ENCODE measurements at regions not wholly inside any gene's neighbourhood (a gene's known extent, or its start where the extent isn't known, plus 50 kb on each side); places are given as distances from the start of the nearest gene placed in this dataset.
"Not testable (repeated sequence)": the region's sequence is repeated elsewhere in the genome, so short reads cannot be mapped to it uniquely, and the experiment has no call there.

GRCh38 chr13:64626105-64626504, 2604.0 kb downstream of the PCDH9 start:
- DNase-seq: no peak

DNA sequence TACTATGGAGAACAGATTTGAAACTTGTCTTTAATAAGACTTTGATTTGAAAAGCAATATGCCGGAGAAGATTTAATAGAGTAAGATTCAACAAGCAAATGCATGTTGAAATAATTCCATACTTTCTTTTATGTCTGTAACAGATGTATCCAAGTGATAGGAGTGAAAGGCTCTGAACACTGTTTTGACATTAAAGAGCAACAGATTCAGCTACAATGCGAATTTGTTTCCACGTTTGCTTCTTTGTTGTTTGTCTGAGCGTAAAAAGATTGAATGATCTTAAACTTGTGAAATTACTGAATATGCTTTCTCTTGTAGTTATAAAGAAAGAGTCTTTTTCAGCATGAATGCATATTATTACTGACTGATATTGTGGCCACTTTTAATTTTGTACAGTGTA, 2612.9 kb downstream of the PCDH9 start:
- DNase-seq: no peak

- DNase-seq: no peak
Measured at GRCh38 chr13:64591971-64592370, 2638.2 kb downstream of the PCDH9 start.

GRCh38 chr13:64579331-64579730, 2650.8 kb downstream of the PCDH9 start:
- no peak for DNase-seq

DNA sequence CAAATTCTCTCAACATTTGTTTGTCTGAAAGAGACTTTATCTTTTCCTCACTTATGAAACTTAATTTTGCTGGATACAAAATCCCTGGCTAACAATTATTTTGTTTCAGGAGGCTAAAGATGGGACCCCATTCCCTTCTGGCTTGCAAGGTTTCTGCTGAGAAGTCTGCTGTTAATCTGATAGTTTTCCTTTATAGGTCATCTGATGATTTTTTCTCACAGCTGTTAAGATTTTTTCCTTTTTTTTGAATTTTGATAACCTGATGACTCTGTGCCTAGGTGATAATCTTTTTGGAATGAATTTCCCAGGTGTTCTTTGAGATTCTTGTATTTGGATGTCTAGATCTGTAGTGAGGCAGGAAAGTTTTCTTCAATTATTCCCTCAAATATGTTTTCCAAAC, 2661.4 kb downstream of the PCDH9 start:
- DNase-seq: no peak

- not testable (repeated sequence) for DNase-seq
Measured at GRCh38 chr13:64558031-64558430, 2672.1 kb downstream of the PCDH9 start.

GRCh38 chr13:64556376-64556775, 2673.8 kb downstream of the PCDH9 start:
- DNase-seq: no peak

- no peak for DNase-seq
Measured at GRCh38 chr13:64553411-64554129, 2676.6 kb downstream of the PCDH9 start.

- no peak for DNase-seq
Measured at GRCh38 chr13:64551755-64552154, 2678.4 kb downstream of the PCDH9 start.

DNA sequence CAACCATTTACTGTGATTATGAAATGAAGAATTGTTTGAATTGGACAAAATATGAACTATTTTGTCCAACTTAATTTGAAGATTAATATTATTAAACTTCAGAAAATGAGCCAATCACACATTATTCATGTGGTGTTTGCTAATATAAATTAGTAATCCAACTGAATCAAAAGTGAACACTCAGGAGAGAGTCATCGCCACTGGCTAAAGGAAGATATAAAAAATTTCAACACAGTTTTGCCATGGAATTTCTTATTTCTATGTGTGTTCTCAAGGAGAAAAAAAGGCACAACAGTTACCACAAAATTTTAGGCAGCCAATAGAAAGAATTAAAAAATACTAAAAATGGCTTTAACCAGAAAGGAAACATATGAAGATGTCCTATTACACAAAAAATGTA, 2683.8 kb downstream of the PCDH9 start:
- DNase-seq: no peak

GRCh38 chr13:64540976-64541375, 2689.2 kb downstream of the PCDH9 start:
- DNase-seq: no peak

DNA sequence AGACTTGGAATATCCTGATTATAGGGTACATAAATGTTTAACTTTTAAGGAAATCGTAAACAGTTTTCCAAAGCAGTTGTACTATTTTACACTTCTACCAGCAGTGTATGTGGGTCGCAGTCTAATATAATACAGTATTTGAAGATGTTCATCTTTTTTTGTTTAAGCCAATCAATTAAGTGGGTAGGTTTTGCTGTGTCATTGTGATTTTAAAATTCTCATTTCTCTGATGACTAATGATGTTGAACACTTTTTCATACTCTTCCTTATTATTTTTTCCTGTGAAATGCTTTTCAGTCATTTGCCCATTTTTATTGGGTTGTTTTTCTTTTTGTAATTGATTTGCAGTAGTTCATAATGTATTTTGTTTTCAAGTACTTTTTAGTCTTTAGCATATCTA, 2689.7 kb downstream of the PCDH9 start:
- no peak for DNase-seq

- DNase-seq: no peak
Measured at GRCh38 chr13:64538711-64539110, 2691.4 kb downstream of the PCDH9 start.

GRCh38 chr13:64534302-64534701, 2695.8 kb downstream of the PCDH9 start:
- DNase-seq: no peak

DNA sequence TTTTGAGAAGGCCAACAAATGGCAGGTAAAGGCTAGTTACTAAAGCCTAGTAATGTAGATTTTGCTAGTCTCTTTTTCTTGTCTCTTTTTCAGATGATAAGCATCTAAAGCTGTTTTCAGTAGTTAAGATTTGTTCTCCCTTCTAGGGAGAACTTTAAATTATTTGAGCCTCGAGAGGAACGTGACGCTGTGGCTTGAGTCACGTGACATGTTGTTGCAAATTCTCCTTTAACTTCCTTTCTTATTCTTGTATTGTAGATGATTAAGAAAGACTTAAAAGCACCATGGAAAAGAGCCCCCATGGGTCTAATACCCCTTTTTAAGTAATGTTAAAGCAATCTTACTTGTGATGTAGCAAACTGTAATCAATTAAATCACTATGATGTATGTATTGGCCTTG, 2698.7 kb downstream of the PCDH9 start:
- no peak for DNase-seq

- DNase-seq: no peak
Measured at GRCh38 chr13:64529874-64530485, 2700.2 kb downstream of the PCDH9 start.

- no peak for DNase-seq
Measured at GRCh38 chr13:64528838-64529237, 2701.3 kb downstream of the PCDH9 start.

DNA sequence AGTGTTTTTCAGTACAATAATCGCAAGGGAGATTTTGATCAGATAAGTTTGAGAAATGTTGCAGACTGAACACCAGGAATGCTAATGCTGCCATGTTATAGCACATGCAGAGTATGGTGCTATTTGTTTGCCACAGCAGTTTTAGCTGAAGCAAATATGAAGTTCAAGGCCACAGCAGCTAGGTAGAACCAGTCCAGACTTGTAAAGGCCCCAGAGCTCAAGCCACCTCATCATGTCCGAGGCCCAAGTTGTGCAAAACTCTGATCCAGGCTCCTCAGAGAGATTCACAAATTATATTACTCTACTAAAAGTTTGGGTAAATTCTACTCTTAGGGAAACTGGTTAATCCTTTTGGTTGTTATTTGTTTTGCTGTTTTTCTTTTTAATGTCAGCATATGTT, 2702.6 kb downstream of the PCDH9 start:
- DNase-seq: no peak

DNA sequence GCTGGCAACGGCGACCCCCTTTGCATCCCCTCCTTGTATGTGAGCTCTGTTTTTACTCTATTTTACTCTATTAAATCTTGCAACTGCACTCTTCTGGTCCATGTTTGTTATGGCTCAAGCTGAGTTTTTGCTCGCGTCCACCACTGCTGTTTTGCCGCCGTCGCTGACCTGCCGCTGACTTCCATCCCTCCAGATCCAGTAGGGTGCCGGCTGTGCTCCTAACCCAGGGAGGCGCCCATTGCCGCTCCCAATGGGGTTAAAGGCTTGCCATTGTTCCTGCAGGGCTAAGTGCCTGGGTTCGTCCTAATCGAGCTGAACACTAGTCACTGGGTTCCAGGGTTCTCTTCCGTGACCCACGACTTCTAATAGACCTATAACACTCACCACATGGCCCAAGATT, 2704.4 kb downstream of the PCDH9 start:
- no peak for DNase-seq

- DNase-seq: no peak
Measured at GRCh38 chr13:64510747-64511146, 2719.4 kb downstream of the PCDH9 start.

DNA sequence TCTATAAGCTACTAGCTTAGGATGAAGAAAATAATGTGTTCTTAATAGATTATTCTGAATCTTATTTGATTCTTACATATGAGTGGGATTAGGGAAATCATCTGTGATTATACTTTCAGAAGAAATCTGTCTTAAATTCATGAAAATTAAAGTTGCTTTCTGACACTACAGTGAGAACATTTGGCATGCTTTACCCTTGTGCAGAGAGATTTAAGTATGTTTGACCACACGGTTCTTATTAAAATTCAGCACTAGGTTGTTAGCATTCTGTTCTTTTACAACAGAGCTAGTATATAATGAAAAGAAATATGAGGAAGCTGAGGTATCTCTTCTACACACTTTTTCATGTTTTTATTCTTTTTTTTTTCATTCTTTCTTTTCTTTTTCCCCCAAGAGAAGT, 2723.9 kb downstream of the PCDH9 start:
- DNase-seq: no peak

GRCh38 chr13:64505336-64505910, 2724.7 kb downstream of the PCDH9 start:
- no peak for DNase-seq

DNA sequence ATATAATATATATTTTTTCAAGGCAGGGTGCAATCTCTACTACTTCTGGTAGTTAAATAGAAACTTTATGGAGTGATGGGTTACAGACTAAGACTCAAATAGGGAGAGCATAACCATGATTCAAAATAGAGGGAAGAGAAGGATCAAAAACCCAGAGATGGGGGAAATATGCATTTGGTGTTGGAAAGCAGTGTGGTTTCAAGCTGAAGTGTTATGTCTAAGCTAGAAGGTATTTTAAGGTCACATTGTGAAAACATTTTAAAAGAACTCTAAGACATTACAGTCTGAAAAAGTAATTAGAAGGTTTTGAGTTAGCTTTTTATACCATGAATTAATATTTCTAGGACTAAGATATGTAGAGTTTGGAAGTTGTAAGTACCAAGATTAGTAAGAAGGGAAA, 2741.4 kb downstream of the PCDH9 start:
- no peak for DNase-seq

DNA sequence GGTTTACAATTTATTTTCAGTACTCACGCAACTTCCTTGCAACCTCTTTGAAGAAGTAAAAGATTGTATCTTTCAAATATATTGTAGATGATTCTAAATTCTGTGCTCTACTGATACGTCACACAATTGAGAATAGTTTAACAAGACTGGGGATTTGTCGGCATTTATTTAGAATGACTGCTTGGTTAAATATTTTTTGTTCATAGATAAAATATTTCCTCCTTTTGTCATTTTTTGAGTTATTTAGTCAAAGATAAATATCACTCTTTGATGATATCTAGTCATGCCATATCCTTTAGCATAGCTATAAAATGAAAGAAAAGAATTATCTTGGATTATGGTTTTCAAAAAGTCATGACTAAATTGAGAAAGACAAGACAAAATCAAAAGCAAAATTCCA, 2747.8 kb downstream of the PCDH9 start:
- peak; percentile 17 for DNase-seq

DNA sequence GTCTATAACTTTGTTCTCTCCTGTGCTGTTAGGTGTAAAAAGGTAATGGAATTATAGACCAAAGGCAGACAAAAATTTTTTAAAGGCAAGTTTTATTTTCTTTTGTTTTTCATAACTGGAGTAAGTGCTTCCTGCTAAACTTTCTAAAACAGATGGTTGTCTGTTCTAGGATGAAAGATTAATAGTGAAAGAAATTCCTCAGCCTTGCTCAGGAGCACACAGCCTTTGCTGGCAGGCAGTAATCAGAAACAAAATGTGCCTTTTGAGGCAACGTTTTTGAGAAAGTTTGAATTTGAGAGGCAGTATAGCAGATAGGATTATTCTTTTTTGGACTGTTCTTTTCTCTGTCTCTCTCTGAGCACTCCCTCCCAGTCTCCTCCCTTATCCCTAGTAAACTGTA, 2749.5 kb downstream of the PCDH9 start:
- DNase-seq: no peak

All from amniotic stem cell (primary cell).